ENCODE measurements at regions not wholly inside any gene's neighbourhood (a gene's known extent, or its start where the extent isn't known, plus 50 kb on each side); places are given as distances from the start of the nearest gene placed in this dataset.

DNA sequence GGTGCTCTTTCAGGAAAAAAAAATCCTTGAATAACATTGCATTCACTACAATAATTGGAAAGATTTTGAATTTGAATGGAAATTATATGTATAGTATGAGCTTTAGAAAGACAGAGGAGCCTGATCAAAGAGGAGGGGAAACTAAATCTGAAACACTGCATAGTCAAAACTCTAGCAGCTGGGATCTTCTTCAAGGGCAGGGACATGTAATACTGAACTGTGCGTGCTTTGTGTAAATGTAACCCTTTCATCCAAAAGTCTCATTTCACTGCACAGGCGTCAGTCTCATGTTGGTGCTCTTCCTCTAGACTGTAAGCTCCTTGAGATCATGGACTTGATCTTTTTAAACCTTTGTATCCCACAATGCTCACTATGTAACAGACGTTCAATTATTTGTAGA lies 212.0 kb upstream of the JADE1 start:
- peaks cover 15% of the 10 kb centered on the region for H3K4me1 Mint-ChIP-seq (ENCODE audit: low read depth, unreplicated experiment)
- POLR2A ChIA-PET: no interaction called here
- no peak overlapping the region for H3K4me3 ChIP-seq (ENCODE audit: low read depth, low read length)
- no peak overlapping the region for H3K4me3 Mint-ChIP-seq (ENCODE audit: unreplicated experiment)
- no peak overlapping the region for H3K27ac Mint-ChIP-seq (ENCODE audit: unreplicated experiment)
- TF ChIP-seq, protein P1, sequence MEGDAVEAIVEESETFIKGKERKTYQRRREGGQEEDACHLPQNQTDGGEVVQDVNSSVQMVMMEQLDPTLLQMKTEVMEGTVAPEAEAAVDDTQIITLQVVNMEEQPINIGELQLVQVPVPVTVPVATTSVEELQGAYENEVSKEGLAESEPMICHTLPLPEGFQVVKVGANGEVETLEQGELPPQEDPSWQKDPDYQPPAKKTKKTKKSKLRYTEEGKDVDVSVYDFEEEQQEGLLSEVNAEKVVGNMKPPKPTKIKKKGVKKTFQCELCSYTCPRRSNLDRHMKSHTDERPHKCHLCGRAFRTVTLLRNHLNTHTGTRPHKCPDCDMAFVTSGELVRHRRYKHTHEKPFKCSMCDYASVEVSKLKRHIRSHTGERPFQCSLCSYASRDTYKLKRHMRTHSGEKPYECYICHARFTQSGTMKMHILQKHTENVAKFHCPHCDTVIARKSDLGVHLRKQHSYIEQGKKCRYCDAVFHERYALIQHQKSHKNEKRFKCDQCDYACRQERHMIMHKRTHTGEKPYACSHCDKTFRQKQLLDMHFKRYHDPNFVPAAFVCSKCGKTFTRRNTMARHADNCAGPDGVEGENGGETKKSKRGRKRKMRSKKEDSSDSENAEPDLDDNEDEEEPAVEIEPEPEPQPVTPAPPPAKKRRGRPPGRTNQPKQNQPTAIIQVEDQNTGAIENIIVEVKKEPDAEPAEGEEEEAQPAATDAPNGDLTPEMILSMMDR (IDR thresholded peaks at IDR 0.05; ENCODE audit: insufficient read depth in 1 of 2, low read depth in 1 of 2, low read length in 1 of 2, severe bottlenecking in 1 of 2, unreplicated experiment in 1 of 2): no peak
- CTCF ChIA-PET: no interaction called here
- H3K27me3 ChIP-seq (replicated peaks; ENCODE audit: control insufficient read depth, insufficient read depth, low read length): no peaks in the 10 kb centered on the region
- peaks cover 42% of the 10 kb centered on the region for H3K9me3 Mint-ChIP-seq (ENCODE audit: unreplicated experiment)
- DNase-seq: no peak
- intact Hi-C loops (cut with micrococcal nuclease; ENCODE audit: unreplicated experiment): no loop called here
- no peaks in the 10 kb centered on the region for H3K36me3 ChIP-seq (ENCODE audit: control insufficient read depth, insufficient read depth, low read length)
- H3K9me3 ChIP-seq: peaks cover 11% of the 10 kb centered on the region
- no peaks in the 10 kb centered on the region for H3K27me3 Mint-ChIP-seq (ENCODE audit: insufficient read depth, unreplicated experiment)
- no TSS peak for BruUV-seq (replicated peaks)
- peaks cover 5% of the 10 kb centered on the region for H3K36me3 Mint-ChIP-seq (ENCODE audit: insufficient read depth, unreplicated experiment)
- peaks cover 19% of the 10 kb centered on the region for H3K4me1 ChIP-seq

DNA sequence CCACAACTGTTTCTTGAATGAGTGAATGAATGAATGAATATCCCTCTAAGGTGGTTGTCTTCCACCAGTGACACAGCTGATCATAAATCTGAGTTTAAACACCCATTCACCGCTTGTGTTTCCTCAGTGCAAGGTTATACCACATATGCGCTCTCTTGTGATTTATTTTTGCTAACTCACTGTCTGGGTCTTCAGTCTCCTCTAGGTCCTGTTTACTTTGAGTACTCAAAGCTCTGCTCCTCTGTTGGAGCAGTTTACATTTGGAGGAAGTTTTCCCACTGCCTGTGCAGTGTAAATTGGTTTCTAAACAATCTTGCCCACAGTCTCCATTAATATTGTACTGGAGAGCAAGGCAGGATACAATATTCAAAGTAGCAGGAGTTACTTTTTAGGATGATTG lies 212.6 kb upstream of the JADE1 start:
- H3K27me3 Mint-ChIP-seq (ENCODE audit: insufficient read depth, unreplicated experiment): no peaks in the 10 kb centered on the region
- H3K27me3 ChIP-seq (replicated peaks; ENCODE audit: control insufficient read depth, insufficient read depth, low read length): no peaks in the 10 kb centered on the region
- no peaks in the 10 kb centered on the region for H3K36me3 ChIP-seq (ENCODE audit: control insufficient read depth, insufficient read depth, low read length)
- no peak for DNase-seq
- peaks cover 5% of the 10 kb centered on the region for H3K36me3 Mint-ChIP-seq (ENCODE audit: insufficient read depth, unreplicated experiment)
- H3K9me3 Mint-ChIP-seq (ENCODE audit: unreplicated experiment): peaks cover 42% of the 10 kb centered on the region
- peaks cover 15% of the 10 kb centered on the region for H3K4me1 Mint-ChIP-seq (ENCODE audit: low read depth, unreplicated experiment)
- H3K4me3 ChIP-seq (ENCODE audit: low read depth, low read length): no peak overlapping the region
- TF ChIP-seq, protein P1 (IDR thresholded peaks at IDR 0.05; ENCODE audit: insufficient read depth in 1 of 2, low read depth in 1 of 2, low read length in 1 of 2, severe bottlenecking in 1 of 2, unreplicated experiment in 1 of 2): no peak
- H3K4me1 ChIP-seq: peaks cover 23% of the 10 kb centered on the region
- H3K27ac Mint-ChIP-seq (ENCODE audit: unreplicated experiment): no peak overlapping the region
- H3K9me3 ChIP-seq: peaks cover 11% of the 10 kb centered on the region
- no peak overlapping the region for H3K4me3 Mint-ChIP-seq (ENCODE audit: unreplicated experiment)
- ChIA-PET CTCF (no interaction called here), POLR2A (no interaction called here)
- intact Hi-C loops (cut with micrococcal nuclease; ENCODE audit: unreplicated experiment): no loop called here
- no TSS peak for BruUV-seq (replicated peaks)

DNA sequence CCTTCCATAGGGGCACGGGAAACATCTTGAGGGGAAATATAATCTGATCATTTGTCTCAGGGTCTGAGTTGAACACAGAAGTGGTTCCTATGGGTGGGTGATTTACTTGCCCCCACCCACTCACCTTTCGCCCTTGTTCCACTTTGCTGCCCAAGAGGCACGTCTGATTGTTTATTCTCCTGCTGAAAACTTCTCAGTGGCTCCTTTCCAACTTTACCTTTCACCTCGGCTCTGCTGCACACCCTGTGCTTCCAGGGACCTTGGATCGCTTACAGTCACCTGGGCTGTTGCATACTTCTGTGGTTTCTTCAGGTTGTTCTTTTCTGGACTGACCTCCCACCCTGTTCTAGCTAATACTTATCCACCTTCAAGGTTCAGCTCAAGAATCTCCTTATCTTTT lies 213.4 kb upstream of the JADE1 start:
- peaks cover 42% of the 10 kb centered on the region for H3K9me3 Mint-ChIP-seq (ENCODE audit: unreplicated experiment)
- CTCF ChIA-PET: no interaction called here
- Histone ChIP-seq H3K9me3 (peaks cover 11% of the 10 kb centered on the region), H3K36me3 (ENCODE audit: control insufficient read depth, insufficient read depth, low read length) (no peaks in the 10 kb centered on the region), H3K27me3 (replicated peaks; ENCODE audit: control insufficient read depth, insufficient read depth, low read length) (no peaks in the 10 kb centered on the region), H3K4me1 (peaks cover 24% of the 10 kb centered on the region), H3K4me3 (ENCODE audit: low read depth, low read length) (no peak overlapping the region)
- POLR2A ChIA-PET: no interaction called here
- intact Hi-C loops (cut with micrococcal nuclease; ENCODE audit: unreplicated experiment): no loop called here
- no peaks in the 10 kb centered on the region for H3K27me3 Mint-ChIP-seq (ENCODE audit: insufficient read depth, unreplicated experiment)
- no peak overlapping the region for H3K4me3 Mint-ChIP-seq (ENCODE audit: unreplicated experiment)
- H3K36me3 Mint-ChIP-seq (ENCODE audit: insufficient read depth, unreplicated experiment): peaks cover 5% of the 10 kb centered on the region
- H3K27ac Mint-ChIP-seq (ENCODE audit: unreplicated experiment): no peak overlapping the region
- DNase-seq: no peak
- peaks cover 15% of the 10 kb centered on the region for H3K4me1 Mint-ChIP-seq (ENCODE audit: low read depth, unreplicated experiment)
- TF ChIP-seq, protein P1 (IDR thresholded peaks at IDR 0.05; ENCODE audit: insufficient read depth in 1 of 2, low read depth in 1 of 2, low read length in 1 of 2, severe bottlenecking in 1 of 2, unreplicated experiment in 1 of 2): no peak
- BruUV-seq (replicated peaks): no TSS peak

All from Caco-2 (cell line).